GM12878 (cell line): ENCODE measurements at regions not wholly inside any gene's neighbourhood (a gene's known extent, or its start where the extent isn't known, plus 50 kb on each side); places are given as distances from the start of the nearest gene placed in this dataset.
A peak's percentile ranks its signal among the peaks of the same experiment; 100 is the strongest.

Experiments used
- ATAC-seq: fragments of 200-7000 bp; cut with Tn5 transposase; 3 replicates; pipeline ENCODE4 v1.9.1; 2020; ENCODE audit warnings: mild to moderate bottlenecking, moderate library complexity
- BruUV-seq: library from RNA; stranded (reverse); fragments of 400-500 nt; replicated peaks from 2 replicates; lab custom pipeline; 2021; lab: Mats Ljungman, UMichigan
- CTCF ChIA-PET: fragments of 300-600 bp; sonication (Branson Sonifier 250); formaldehyde crosslinking; extraction: SDS; loops from one replicate; lab custom pipeline; 2021; ENCODE audit warnings: inconsistent platforms; lab: Yijun Ruan, JAX
- POLR2A ChIA-PET: fragments of 350-600 bp; formaldehyde crosslinking; extraction: SDS; loops from one replicate; lab custom pipeline; 2021; ENCODE audit warnings: inconsistent platforms; lab: Charles Lee
- RAD21 ChIA-PET: fragments of 300-600 bp; sonication (Branson Sonifier 250); formaldehyde crosslinking; loops from one replicate; lab custom pipeline; 2023; ENCODE audit warnings: antibody characterized with exemption; ENCODE audit not compliant: unreplicated experiment; lab: Charles Lee
- SMC1A ChIA-PET: fragments of 300-600 bp; sonication (Branson Sonifier 250); formaldehyde crosslinking; loops from one replicate; lab custom pipeline; 2023; ENCODE audit not compliant: unreplicated experiment, uncharacterized antibody; lab: Charles Lee
- DNase-seq: peaks from one replicate; pipeline ENCODE4 v3.0.0-alpha.2; 2011; ENCODE audit warnings: low read depth, low spot score
- FAIRE-seq: peaks from 3 replicates; lab custom pipeline; 2011; peaks lifted over from hg19 to GRCh38; lab: Jason Lieb, UNC
- H2AFZ ChIP-seq: 2 replicates; pipeline ENCODE4 v1.6.0; 2011; ENCODE audit warnings: low read depth, low read length, control low read depth; ENCODE audit not compliant: control insufficient read depth
- H3K27ac ChIP-seq: 2 replicates; pipeline ENCODE4 v1.5.1; 2011; ENCODE audit warnings: control low read depth; ENCODE audit not compliant: control insufficient read depth, insufficient read depth
- H3K27me3 ChIP-seq, 2 experiments: replicated peaks in 1 of 2; 2 replicates each; pipeline versions ENCODE4 v1.6.0 to v1.6.1; 2011; ENCODE audit warnings: low read length in 1 of 2; ENCODE audit not compliant: control insufficient read depth in 2 of 2, insufficient read depth in 2 of 2
- H3K36me3 ChIP-seq, 2 experiments: 2 replicates each; pipeline ENCODE4 v1.5.1; 2011; ENCODE audit warnings: low read length in 1 of 2; ENCODE audit not compliant: control insufficient read depth in 2 of 2, insufficient read depth in 2 of 2
- H3K4me1 ChIP-seq: 2 replicates; pipeline ENCODE4 v1.6.1; 2011; ENCODE audit warnings: mild to moderate bottlenecking, low read length, moderate library complexity, mixed read lengths; ENCODE audit not compliant: control insufficient read depth, insufficient read depth
- H3K4me2 ChIP-seq: 2 replicates; pipeline ENCODE4 v1.6.0; 2011; ENCODE audit warnings: control low read depth; ENCODE audit not compliant: control insufficient read depth, insufficient read depth
- H3K4me3 ChIP-seq: fragments of 200-600 bp; sonication (generic); 2 replicates; pipeline ENCODE4 v1.5.1; 2016
- H3K79me2 ChIP-seq: 2 replicates; pipeline ENCODE4 v1.6.0; 2011; ENCODE audit warnings: low read length; ENCODE audit not compliant: control insufficient read depth, insufficient read depth
- H3K9ac ChIP-seq: 2 replicates; pipeline ENCODE4 v1.8.0; 2011; ENCODE audit warnings: low read length, control low read depth, mixed read lengths; ENCODE audit not compliant: control insufficient read depth, insufficient read depth
- H3K9me3 ChIP-seq: replicated peaks from 3 replicates; pipeline ENCODE4 v1.5.1; 2011; ENCODE audit warnings: mild to moderate bottlenecking, low read length; ENCODE audit not compliant: control insufficient read depth, insufficient read depth
- H4K20me1 ChIP-seq: 2 replicates; pipeline ENCODE4 v1.6.0; 2011; ENCODE audit not compliant: control insufficient read depth, insufficient read depth
- BACH1 ChIP-seq: fragments of 450-650 bp; IDR thresholded peaks from 2 replicates; pipeline ENCODE4 v1.6.1; 2017; ENCODE audit warnings: mild to moderate bottlenecking, borderline replicate concordance
- MEF2A ChIP-seq: IDR thresholded peaks from 2 replicates; pipeline ENCODE4 v1.6.1; 2011; ENCODE audit warnings: low read depth, mild to moderate bottlenecking, low read length, moderate library complexity; ENCODE audit not compliant: insufficient read depth
- RUNX3 ChIP-seq: IDR thresholded peaks from 2 replicates; pipeline ENCODE4 v1.6.1; 2012; ENCODE audit warnings: low read length, inconsistent platforms
- SMC3 ChIP-seq: IDR thresholded peaks from 2 replicates; pipeline ENCODE4 v1.6.1; 2011; ENCODE audit warnings: low read length, improper control_type of control experiment, borderline replicate concordance
- SPI1 ChIP-seq: IDR thresholded peaks from 2 replicates; pipeline ENCODE4 v1.6.1; 2011; ENCODE audit warnings: low read depth, mild to moderate bottlenecking, low read length, moderate library complexity, borderline replicate concordance; ENCODE audit not compliant: insufficient read depth
- SUPT20H ChIP-seq: IDR thresholded peaks from 2 replicates; pipeline ENCODE4 v1.6.1; 2011; ENCODE audit warnings: low read depth, mild to moderate bottlenecking, low read length, moderate library complexity, borderline replicate concordance; ENCODE audit not compliant: control insufficient read depth
- WGBS: methylation state at CpG from one replicate; pipeline ENCODE4 v1.1.6; 2016; ENCODE audit warnings: low lambda C conversion rate; ENCODE audit not compliant: insufficient replicate concordance, insufficient coverage; ENCODE audit errors: missing lambda C conversion rate; 5-methylcytosine and 5-hydroxymethylcytosine counted together
- in situ Hi-C: fragments of 300-500 bp; cut with MboI; formaldehyde crosslinking; loops from 9 replicates; pipeline ENCODE4 v1.14.3; 2018; ENCODE audit warnings: mixed read lengths
- intact Hi-C: fragments of 100-400 bp; cut with micrococcal nuclease; formaldehyde crosslinking; loops from one replicate; pipeline ENCODE4 v1.14.2; 2022; ENCODE audit not compliant: unreplicated experiment
- TF ChIP-seq, protein P1 (sequence below): IDR thresholded peaks from 2 replicates; pipeline ENCODE4 v1.6.1; 2012; ENCODE audit warnings: low read depth, low read length, improper control_type of control experiment
- TF ChIP-seq, protein P2 (sequence below): IDR thresholded peaks from 2 replicates; pipeline ENCODE4 v1.6.1; 2011; ENCODE audit warnings: low read depth, mild to moderate bottlenecking, low read length, moderate library complexity, borderline replicate concordance; ENCODE audit errors: extremely low read depth
- TF ChIP-seq, protein P3 (sequence below): fragments of 450-650 bp; IDR thresholded peaks from 2 replicates; pipeline ENCODE4 v1.6.1; 2017; ENCODE audit warnings: mild to moderate bottlenecking, moderate library complexity

DNA sequence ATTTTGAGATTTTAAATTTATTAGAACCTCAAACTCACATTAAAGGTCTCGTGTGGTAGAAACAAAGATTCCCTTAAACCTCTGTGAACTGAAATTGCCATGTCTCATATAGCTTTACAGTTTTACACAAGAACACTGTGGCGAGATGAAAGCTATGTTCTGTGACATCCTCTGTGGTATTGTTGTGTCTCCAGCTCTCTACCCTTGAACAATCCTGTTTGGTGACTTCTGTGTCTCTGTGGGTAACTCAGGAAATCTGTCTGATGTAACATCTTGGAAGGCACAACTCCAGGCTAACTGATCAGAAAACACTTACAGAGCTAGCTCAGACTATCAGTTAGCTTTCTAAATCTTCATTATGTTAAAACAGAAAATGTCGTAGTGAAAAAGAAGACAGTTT lies 318.8 kb upstream of the GBE1 start:
- DNase-seq (no peak), ATAC-seq (peak; percentile 73), FAIRE-seq (peak; percentile 27)
- Histone ChIP-seq H3K27ac (no peak overlapping the region), H3K79me2 (no peaks in the 10 kb centered on the region), H3K4me3 (no peak overlapping the region), H4K20me1 (no peaks in the 10 kb centered on the region), H3K27me3 (no peaks in the 10 kb centered on the region), H3K4me1 (no peaks in the 10 kb centered on the region), H3K4me2 (peak overlapping the region; percentile 27; the same call in 1 of the 2 replicates), H3K9me3 (no peaks in the 10 kb centered on the region), H2AFZ (peak overlapping the region; percentile 31), H3K36me3 (no peaks in the 10 kb centered on the region), H3K9ac (0 out of 2 replicates have a peak overlapping the region, but pooled peaks have one; percentile 2)
- no peak for TF ChIP-seq SMC3
- TF ChIP-seq RUNX3 = peak; percentile 61
- ChIA-PET POLR2A (no interaction called here), CTCF (interaction anchor here (1.2 kb wide), 1 partner anchor 109 kb away, joined by 3 read pairs; no protein-coding TSS in a partner anchor), SMC1A (interaction anchor here (1.2 to 1.6 kb wide), 3 partner anchors 14 to 152 kb away, joined by 3 to 5 read pairs (median 3); no protein-coding TSS in a partner anchor), RAD21 (no interaction called here)
- 0% methylated on average over 3 of the region's 3 CpGs for WGBS
- no TSS peak for BruUV-seq
- intact Hi-C loops = no loop called here
- in situ Hi-C loops = no loop called here

DNA sequence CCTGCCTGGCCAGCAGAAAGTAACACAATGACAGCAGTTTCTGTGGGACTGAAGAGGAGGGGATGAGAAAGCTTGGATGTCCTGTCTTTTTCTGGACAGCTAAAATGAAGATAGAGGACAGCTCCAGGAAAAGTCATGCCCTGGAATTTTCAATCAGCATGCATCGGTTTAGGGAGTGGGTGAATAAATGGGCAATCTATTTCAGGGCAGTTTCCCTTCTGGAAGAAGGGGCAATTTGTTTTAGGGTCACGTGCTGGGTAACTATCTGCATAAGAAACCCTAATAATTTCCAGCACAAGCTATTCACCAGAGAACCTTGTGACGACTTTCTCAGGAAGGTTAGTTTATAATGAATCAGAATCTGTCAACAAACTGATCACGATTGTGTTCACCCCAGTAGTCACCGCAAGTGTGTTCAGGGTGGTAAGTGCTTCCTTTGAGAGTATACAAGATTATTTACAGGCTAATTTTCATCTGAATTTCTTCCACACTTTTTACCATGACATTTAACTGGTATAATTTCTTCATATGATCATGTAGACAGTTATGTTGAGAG lies 318.0 kb upstream of the GBE1 start:
- 26% methylated on average over 5 of the region's 5 CpGs for WGBS
- BruUV-seq = no TSS peak
- no peaks in the 10 kb centered on the region for H3K9me3 ChIP-seq
- POLR2A ChIA-PET = no interaction called here
- no peak overlapping the region for H2AFZ ChIP-seq
- no peak for ATAC-seq
- no peaks in the 10 kb centered on the region for H4K20me1 ChIP-seq
- no peak overlapping the region for H3K4me2 ChIP-seq
- FAIRE-seq = no peak
- no peaks in the 10 kb centered on the region for H3K27me3 ChIP-seq
- DNase-seq = no peak
- no peaks in the 10 kb centered on the region for H3K79me2 ChIP-seq
- RAD21 ChIA-PET = no interaction called here
- H3K4me3 ChIP-seq = no peak overlapping the region
- SMC1A ChIA-PET = interaction anchor here (1.5 kb wide), 1 partner anchor 151 kb away, joined by 3 read pairs; no protein-coding TSS in a partner anchor
- no peak overlapping the region for H3K9ac ChIP-seq
- H3K4me1 ChIP-seq = no peaks in the 10 kb centered on the region
- in situ Hi-C loops = no loop called here
- CTCF ChIA-PET = interaction anchor here (0.9 kb wide), 1 partner anchor 594 kb away, joined by 3 read pairs; no protein-coding TSS in a partner anchor
- H3K27ac ChIP-seq = no peak overlapping the region
- intact Hi-C loops = no loop called here
- H3K36me3 ChIP-seq = no peaks in the 10 kb centered on the region
- TF ChIP-seq MEF2A (no peak), BACH1 (no peak), SPI1 (no peak), SUPT20H (no peak), RUNX3 (no peak)
- TF ChIP-seq, protein P1, sequence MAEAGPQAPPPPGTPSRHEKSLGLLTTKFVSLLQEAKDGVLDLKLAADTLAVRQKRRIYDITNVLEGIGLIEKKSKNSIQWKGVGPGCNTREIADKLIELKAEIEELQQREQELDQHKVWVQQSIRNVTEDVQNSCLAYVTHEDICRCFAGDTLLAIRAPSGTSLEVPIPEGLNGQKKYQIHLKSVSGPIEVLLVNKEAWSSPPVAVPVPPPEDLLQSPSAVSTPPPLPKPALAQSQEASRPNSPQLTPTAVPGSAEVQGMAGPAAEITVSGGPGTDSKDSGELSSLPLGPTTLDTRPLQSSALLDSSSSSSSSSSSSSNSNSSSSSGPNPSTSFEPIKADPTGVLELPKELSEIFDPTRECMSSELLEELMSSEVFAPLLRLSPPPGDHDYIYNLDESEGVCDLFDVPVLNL = no peak
- TF ChIP-seq, protein P2, sequence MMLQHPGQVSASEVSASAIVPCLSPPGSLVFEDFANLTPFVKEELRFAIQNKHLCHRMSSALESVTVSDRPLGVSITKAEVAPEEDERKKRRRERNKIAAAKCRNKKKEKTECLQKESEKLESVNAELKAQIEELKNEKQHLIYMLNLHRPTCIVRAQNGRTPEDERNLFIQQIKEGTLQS = no peak
- TF ChIP-seq, protein P3, sequence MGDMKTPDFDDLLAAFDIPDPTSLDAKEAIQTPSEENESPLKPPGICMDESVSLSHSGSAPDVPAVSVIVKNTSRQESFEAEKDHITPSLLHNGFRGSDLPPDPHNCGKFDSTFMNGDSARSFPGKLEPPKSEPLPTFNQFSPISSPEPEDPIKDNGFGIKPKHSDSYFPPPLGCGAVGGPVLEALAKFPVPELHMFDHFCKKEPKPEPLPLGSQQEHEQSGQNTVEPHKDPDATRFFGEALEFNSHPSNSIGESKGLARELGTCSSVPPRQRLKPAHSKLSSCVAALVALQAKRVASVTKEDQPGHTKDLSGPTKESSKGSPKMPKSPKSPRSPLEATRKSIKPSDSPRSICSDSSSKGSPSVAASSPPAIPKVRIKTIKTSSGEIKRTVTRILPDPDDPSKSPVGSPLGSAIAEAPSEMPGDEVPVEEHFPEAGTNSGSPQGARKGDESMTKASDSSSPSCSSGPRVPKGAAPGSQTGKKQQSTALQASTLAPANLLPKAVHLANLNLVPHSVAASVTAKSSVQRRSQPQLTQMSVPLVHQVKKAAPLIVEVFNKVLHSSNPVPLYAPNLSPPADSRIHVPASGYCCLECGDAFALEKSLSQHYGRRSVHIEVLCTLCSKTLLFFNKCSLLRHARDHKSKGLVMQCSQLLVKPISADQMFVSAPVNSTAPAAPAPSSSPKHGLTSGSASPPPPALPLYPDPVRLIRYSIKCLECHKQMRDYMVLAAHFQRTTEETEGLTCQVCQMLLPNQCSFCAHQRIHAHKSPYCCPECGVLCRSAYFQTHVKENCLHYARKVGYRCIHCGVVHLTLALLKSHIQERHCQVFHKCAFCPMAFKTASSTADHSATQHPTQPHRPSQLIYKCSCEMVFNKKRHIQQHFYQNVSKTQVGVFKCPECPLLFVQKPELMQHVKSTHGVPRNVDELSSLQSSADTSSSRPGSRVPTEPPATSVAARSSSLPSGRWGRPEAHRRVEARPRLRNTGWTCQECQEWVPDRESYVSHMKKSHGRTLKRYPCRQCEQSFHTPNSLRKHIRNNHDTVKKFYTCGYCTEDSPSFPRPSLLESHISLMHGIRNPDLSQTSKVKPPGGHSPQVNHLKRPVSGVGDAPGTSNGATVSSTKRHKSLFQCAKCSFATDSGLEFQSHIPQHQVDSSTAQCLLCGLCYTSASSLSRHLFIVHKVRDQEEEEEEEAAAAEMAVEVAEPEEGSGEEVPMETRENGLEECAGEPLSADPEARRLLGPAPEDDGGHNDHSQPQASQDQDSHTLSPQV = no peak
